HepG2 (cell line): ENCODE measurements at regions not wholly inside any gene's neighbourhood (a gene's known extent, or its start where the extent isn't known, plus 50 kb on each side); places are given as distances from the start of the nearest gene placed in this dataset.

Source experiments
- ATAC-seq: fragments of 200-7000 bp; cut with Tn5 transposase; 3 replicates; pipeline ENCODE4 v1.9.1; 2020; ENCODE audit warnings: mild to moderate bottlenecking, moderate library complexity
- BruUV-seq: library from RNA; stranded (reverse); fragments of 400-500 nt; replicated peaks from 2 replicates; lab custom pipeline; 2021; lab: Mats Ljungman, UMichigan
- CTCF ChIA-PET: fragments of 300-600 bp; formaldehyde crosslinking; extraction: SDS; loops from one replicate; lab custom pipeline; 2021; ENCODE audit warnings: low total read pairs, inconsistent platforms, low intra/inter-chr PET ratio; lab: Yijun Ruan, JAX
- POLR2A ChIA-PET: fragments of 350-600 bp; sonication (Branson Sonifier 250); formaldehyde crosslinking; loops from one replicate; lab custom pipeline; 2020; ENCODE audit warnings: antibody characterized with exemption, inconsistent platforms; lab: Yijun Ruan, JAX
- DNase-seq: peaks from one replicate; pipeline ENCODE4 v3.0.0-alpha.2; 2015; ENCODE audit warnings: low spot score
- FAIRE-seq: peaks from 3 replicates; lab custom pipeline; 2011; peaks lifted over from hg19 to GRCh38; lab: Jason Lieb, UNC
- H2AFZ ChIP-seq: one replicate; pipeline ENCODE4 v1.6.1; 2011; ENCODE audit warnings: low read length, inconsistent platforms
- H3K27ac ChIP-seq: fragments of 300-600 bp; 3 replicates; pipeline ENCODE4 v1.8.0; 2011; ENCODE audit warnings: mixed run types, mild to moderate bottlenecking, mixed read lengths, low read length, inconsistent platforms; ENCODE audit not compliant: insufficient read depth; ENCODE audit errors: extremely low read length
- H3K27me3 ChIP-seq, 2 experiments: fragments of 200-600 bp in 1 of 2; 2 replicates in 1 of 2; 3 replicates in 1 of 2; pipeline versions ENCODE4 v1.6.0 to v1.8.0; 2011; ENCODE audit warnings: low read length in 2 of 2, mild to moderate bottlenecking in 2 of 2, moderate library complexity in 2 of 2, inconsistent platforms in 1 of 2; ENCODE audit not compliant: insufficient read depth in 2 of 2, control insufficient read depth in 1 of 2
- H3K36me3 ChIP-seq, 2 experiments: fragments of 200-600 bp in 1 of 2; replicated peaks in 1 of 2; 2 replicates in 1 of 2; 3 replicates in 1 of 2; pipeline versions ENCODE4 v1.5.1 to v1.8.0; 2011; ENCODE audit warnings: low read length in 2 of 2, inconsistent platforms in 1 of 2; ENCODE audit not compliant: insufficient read depth in 2 of 2, control insufficient read depth in 1 of 2
- H3K4me1 ChIP-seq: 2 replicates; pipeline ENCODE4 v1.5.1; 2012; ENCODE audit warnings: low read length, inconsistent platforms; ENCODE audit not compliant: insufficient read depth
- H3K4me2 ChIP-seq: 2 replicates; pipeline ENCODE4 v1.6.0; 2011; ENCODE audit warnings: low read depth, low read length, inconsistent platforms
- H3K4me3 ChIP-seq, 3 experiments: fragments of 200-600 bp in 1 of 3; sonication (generic), shearing (Covaris generic) in 1 of 3; replicated peaks in 1 of 3; 2 replicates each; pipeline ENCODE4 v1.5.1; 2011 to 2016; ENCODE audit warnings: low read length in 3 of 3, inconsistent platforms in 2 of 3, low read depth in 2 of 3, mild to moderate bottlenecking in 2 of 3, control low read depth in 1 of 3, mixed read lengths in 1 of 3; ENCODE audit not compliant: insufficient read depth in 1 of 3
- H3K79me2 ChIP-seq: one replicate; pipeline ENCODE4 v1.6.1; 2011; ENCODE audit warnings: low read length, inconsistent platforms; ENCODE audit not compliant: insufficient read depth
- H3K9ac ChIP-seq: 2 replicates; pipeline ENCODE4 v1.6.0; 2011; ENCODE audit warnings: mild to moderate bottlenecking, low read depth, low read length, inconsistent platforms; ENCODE audit not compliant: insufficient read depth
- H3K9me3 ChIP-seq: 2 replicates; pipeline ENCODE4 v1.5.1; 2012; ENCODE audit warnings: mild to moderate bottlenecking, low read length
- H4K20me1 ChIP-seq: 2 replicates; pipeline ENCODE4 v1.6.0; 2011; ENCODE audit warnings: inconsistent platforms, mild to moderate bottlenecking, low read length, moderate library complexity; ENCODE audit not compliant: insufficient read depth
- EHMT2 ChIP-seq: fragments of 200-600 bp; sonication (generic); IDR thresholded peaks from 2 replicates; pipeline ENCODE4 v1.7.0; 2017; ENCODE audit warnings: antibody characterized with exemption, low read depth, low read length, borderline replicate concordance
- ESRRA ChIP-seq: sonication (generic); formaldehyde crosslinking; IDR thresholded peaks from 2 replicates; pipeline ENCODE4 v1.5.1; 2020; ENCODE audit warnings: mild to moderate bottlenecking, low read depth, missing genetic modification reagents
- FOXO4 ChIP-seq: sonication (generic); formaldehyde crosslinking; conservative IDR thresholded peaks from 2 replicates; pipeline ENCODE4 v1.8.1; 2023; ENCODE audit warnings: missing genetic modification reagents
- HNRNPK ChIP-seq: fragments of 200-400 bp; formaldehyde crosslinking; IDR thresholded peaks from 2 replicates; pipeline ENCODE4 v1.6.1; 2018; ENCODE audit warnings: low read length, low read depth, moderate library complexity, mild to moderate bottlenecking; ENCODE audit not compliant: poor library complexity, severe bottlenecking
- SMAD9 ChIP-seq: sonication (generic); formaldehyde crosslinking; IDR thresholded peaks from 2 replicates; pipeline ENCODE4 v1.5.1; 2020; ENCODE audit warnings: mild to moderate bottlenecking, missing genetic modification reagents
- ZNF850 ChIP-seq: sonication (generic); formaldehyde crosslinking; conservative IDR thresholded peaks from 2 replicates; pipeline ENCODE4 v1.9.0; 2021; ENCODE audit warnings: mild to moderate bottlenecking, missing genetic modification reagents
- WGBS: methylation state at CpG from one replicate; pipeline ENCODE4 v1.1.6; 2017; ENCODE audit warnings: low lambda C conversion rate; 5-methylcytosine and 5-hydroxymethylcytosine counted together
- in situ Hi-C: cut with HindIII; loops from 2 replicates; pipeline ENCODE4 v1.10.0; 2017; ENCODE audit warnings: low pct_unique_long_range_greater_than_20kb; ENCODE audit not compliant: extremely low pct_ligation_motif_present
- intact Hi-C: fragments of 100-400 bp; cut with micrococcal nuclease; formaldehyde crosslinking; loops from one replicate; pipeline ENCODE4 v1.10.0; 2022; ENCODE audit not compliant: unreplicated experiment

- DNase-seq (no peak), ATAC-seq (no peak)
- H3K27me3 ChIP-seq: no peaks in the 10 kb centered on the region
- no peaks in the 10 kb centered on the region for H4K20me1 ChIP-seq
- POLR2A ChIA-PET: no interaction called here
- H3K4me1 ChIP-seq: no peaks in the 10 kb centered on the region
- H3K4me2 ChIP-seq: no peak overlapping the region
- TF ChIP-seq ZNF850 (CRISPR knock-in tag) (no peak), FOXO4 (CRISPR knock-in tag) (no peak), EHMT2 (no peak), HNRNPK (peak; percentile 67), SMAD9 (CRISPR knock-in tag) (no peak)
- TF ChIP-seq, all 625 proteins: peak for 1
- peaks cover 7% of the 10 kb centered on the region for H3K9me3 ChIP-seq
- no peak overlapping the region for H3K27ac ChIP-seq
- no peak overlapping the region for H3K4me3 ChIP-seq
- BruUV-seq: no TSS peak
- no peak overlapping the region for H2AFZ ChIP-seq
- intact Hi-C loops (no loop called here), in situ Hi-C loops (no loop called here)
- no peak overlapping the region for H3K9ac ChIP-seq
- no peaks in the 10 kb centered on the region for H3K36me3 ChIP-seq
- 7% methylated on average over 1 of the region's 1 CpG for WGBS
- FAIRE-seq: no peak
- no peaks in the 10 kb centered on the region for H3K79me2 ChIP-seq
- CTCF ChIA-PET: no interaction called here
These were observed 317.0 kb upstream of the IRX1 start for GRCh38 chr5:3278643-3279042.

GRCh38 chr5:3277590-3278196, 317.9 kb upstream of the IRX1 start:
- H3K27ac ChIP-seq: no peak overlapping the region
- CTCF ChIA-PET: no interaction called here
- H3K4me3 ChIP-seq: no peak overlapping the region
- TF ChIP-seq ESRRA (CRISPR knock-in tag): no peak
- peak; percentile 63 for TF ChIP-seq HNRNPK
- no peaks in the 10 kb centered on the region for H3K4me1 ChIP-seq
- BruUV-seq: no TSS peak
- H2AFZ ChIP-seq: no peak overlapping the region
- H3K27me3 ChIP-seq: no peaks in the 10 kb centered on the region
- intact Hi-C loops (no loop called here), in situ Hi-C loops (no loop called here)
- FAIRE-seq (no peak), ATAC-seq (no peak), DNase-seq (no peak)
- WGBS: 0% methylated on average over 4 of the region's 6 CpGs
- POLR2A ChIA-PET: no interaction called here
- no peak overlapping the region for H3K9ac ChIP-seq
- H3K9me3 ChIP-seq: peaks cover 7% of the 10 kb centered on the region
- H4K20me1 ChIP-seq: no peaks in the 10 kb centered on the region
- H3K4me2 ChIP-seq: no peak overlapping the region
- no peaks in the 10 kb centered on the region for H3K79me2 ChIP-seq
- H3K36me3 ChIP-seq: no peaks in the 10 kb centered on the region
